ENCODE measurements at regions not wholly inside any gene's neighbourhood (a gene's known extent, or its start where the extent isn't known, plus 50 kb on each side); places are given as distances from the start of the nearest gene placed in this dataset.

DNA sequence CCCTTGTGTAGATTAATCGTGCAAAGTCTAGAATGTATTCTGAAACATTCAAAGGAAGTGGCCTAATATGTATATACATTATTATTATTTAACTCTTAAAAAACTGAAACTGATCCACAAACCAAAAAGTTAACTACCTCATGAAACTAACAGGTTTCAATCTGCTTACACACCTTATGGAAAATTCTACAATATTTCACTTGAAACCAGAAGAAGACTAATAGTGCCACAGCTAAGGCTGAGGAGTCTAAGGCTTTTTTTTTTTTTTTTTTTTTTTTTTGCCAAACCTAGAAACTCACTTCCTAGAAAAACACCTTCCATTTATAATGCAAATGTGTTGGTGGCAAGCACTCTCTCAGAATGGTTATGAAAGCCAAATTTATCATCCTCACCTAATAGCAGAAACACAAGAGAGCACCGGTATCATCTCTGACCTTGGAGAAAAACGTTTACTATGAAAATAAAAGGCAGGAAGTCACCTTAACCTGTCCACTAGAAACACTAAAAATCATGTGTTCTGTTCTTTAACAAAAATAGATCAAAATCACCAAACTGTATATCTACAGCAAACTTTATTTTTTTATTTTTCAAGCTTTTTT lies 586.1 kb downstream of the FRK start:
- no peak for TF ChIP-seq ZNF557 (CRISPR knock-in tag; IDR thresholded peaks at IDR 0.05)
- TF ChIP-seq, protein P1, sequence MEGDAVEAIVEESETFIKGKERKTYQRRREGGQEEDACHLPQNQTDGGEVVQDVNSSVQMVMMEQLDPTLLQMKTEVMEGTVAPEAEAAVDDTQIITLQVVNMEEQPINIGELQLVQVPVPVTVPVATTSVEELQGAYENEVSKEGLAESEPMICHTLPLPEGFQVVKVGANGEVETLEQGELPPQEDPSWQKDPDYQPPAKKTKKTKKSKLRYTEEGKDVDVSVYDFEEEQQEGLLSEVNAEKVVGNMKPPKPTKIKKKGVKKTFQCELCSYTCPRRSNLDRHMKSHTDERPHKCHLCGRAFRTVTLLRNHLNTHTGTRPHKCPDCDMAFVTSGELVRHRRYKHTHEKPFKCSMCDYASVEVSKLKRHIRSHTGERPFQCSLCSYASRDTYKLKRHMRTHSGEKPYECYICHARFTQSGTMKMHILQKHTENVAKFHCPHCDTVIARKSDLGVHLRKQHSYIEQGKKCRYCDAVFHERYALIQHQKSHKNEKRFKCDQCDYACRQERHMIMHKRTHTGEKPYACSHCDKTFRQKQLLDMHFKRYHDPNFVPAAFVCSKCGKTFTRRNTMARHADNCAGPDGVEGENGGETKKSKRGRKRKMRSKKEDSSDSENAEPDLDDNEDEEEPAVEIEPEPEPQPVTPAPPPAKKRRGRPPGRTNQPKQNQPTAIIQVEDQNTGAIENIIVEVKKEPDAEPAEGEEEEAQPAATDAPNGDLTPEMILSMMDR (CRISPR knock-in tag; IDR thresholded peaks at IDR 0.05), result no peak
- TF ChIP-seq RAD21 (CRISPR knock-in tag; IDR thresholded peaks at IDR 0.05), result no peak
- TF ChIP-seq, protein P2, sequence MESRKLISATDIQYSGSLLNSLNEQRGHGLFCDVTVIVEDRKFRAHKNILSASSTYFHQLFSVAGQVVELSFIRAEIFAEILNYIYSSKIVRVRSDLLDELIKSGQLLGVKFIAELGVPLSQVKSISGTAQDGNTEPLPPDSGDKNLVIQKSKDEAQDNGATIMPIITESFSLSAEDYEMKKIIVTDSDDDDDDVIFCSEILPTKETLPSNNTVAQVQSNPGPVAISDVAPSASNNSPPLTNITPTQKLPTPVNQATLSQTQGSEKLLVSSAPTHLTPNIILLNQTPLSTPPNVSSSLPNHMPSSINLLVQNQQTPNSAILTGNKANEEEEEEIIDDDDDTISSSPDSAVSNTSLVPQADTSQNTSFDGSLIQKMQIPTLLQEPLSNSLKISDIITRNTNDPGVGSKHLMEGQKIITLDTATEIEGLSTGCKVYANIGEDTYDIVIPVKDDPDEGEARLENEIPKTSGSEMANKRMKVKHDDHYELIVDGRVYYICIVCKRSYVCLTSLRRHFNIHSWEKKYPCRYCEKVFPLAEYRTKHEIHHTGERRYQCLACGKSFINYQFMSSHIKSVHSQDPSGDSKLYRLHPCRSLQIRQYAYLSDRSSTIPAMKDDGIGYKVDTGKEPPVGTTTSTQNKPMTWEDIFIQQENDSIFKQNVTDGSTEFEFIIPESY (CRISPR knock-in tag; IDR thresholded peaks at IDR 0.05), result no peak
- TF ChIP-seq, protein P3, sequence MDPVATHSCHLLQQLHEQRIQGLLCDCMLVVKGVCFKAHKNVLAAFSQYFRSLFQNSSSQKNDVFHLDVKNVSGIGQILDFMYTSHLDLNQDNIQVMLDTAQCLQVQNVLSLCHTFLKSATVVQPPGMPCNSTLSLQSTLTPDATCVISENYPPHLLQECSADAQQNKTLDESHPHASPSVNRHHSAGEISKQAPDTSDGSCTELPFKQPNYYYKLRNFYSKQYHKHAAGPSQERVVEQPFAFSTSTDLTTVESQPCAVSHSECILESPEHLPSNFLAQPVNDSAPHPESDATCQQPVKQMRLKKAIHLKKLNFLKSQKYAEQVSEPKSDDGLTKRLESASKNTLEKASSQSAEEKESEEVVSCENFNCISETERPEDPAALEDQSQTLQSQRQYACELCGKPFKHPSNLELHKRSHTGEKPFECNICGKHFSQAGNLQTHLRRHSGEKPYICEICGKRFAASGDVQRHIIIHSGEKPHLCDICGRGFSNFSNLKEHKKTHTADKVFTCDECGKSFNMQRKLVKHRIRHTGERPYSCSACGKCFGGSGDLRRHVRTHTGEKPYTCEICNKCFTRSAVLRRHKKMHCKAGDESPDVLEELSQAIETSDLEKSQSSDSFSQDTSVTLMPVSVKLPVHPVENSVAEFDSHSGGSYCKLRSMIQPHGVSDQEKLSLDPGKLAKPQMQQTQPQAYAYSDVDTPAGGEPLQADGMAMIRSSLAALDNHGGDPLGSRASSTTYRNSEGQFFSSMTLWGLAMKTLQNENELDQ (CRISPR knock-in tag; IDR thresholded peaks at IDR 0.05; ENCODE audit: borderline replicate concordance), result no peak
- no peak for TF ChIP-seq ZNF850 (CRISPR knock-in tag; conservative IDR thresholded peaks at IDR 0.05)
- TF ChIP-seq ZNF883 (CRISPR knock-in tag; IDR thresholded peaks at IDR 0.05; ENCODE audit: not compliant biosample characterization), result no peak
- no peak for TF ChIP-seq PHF21A (CRISPR knock-in tag; IDR thresholded peaks at IDR 0.05)
- no peak for TF ChIP-seq DPF2 (CRISPR knock-in tag; IDR thresholded peaks at IDR 0.05; ENCODE audit: borderline replicate concordance, low read depth)
- TF ChIP-seq HNRNPLL (IDR thresholded peaks at IDR 0.05; ENCODE audit: low read depth, low read length, poor library complexity, severe bottlenecking), result no peak

Measured in HepG2 (cell line).